ENCODE measurements at regions not wholly inside any gene's neighbourhood (a gene's known extent, or its start where the extent isn't known, plus 50 kb on each side); places are given as distances from the start of the nearest gene placed in this dataset.
A peak's percentile ranks its signal among the peaks of the same experiment; 100 is the strongest.

DNA sequence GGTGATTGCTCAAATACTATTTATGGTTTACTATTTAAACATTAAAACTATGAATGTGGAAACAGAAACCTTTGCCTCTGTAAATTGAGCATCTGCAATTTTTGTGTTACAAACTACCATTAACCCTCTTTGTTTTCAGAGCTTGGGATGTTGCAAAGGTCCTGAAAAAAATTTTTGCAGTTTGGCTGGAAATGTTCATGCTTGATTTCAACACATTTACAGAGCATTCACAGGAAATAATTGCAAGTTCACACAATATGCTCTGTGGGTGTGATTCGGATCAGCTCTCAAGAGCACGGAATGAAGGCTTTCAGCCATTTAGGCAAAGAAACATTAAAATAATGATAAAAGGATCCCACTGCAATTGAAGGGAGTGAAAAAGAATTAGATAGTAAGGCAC is 232.9 kb downstream of the ATP23 start:
- no peaks in the 10 kb centered on the region for H3K36me3 ChIP-seq (ENCODE audit: control insufficient read depth in 4 of 4, insufficient read depth in 4 of 4, low read length in 4 of 4)
- TF ChIP-seq, protein P1, sequence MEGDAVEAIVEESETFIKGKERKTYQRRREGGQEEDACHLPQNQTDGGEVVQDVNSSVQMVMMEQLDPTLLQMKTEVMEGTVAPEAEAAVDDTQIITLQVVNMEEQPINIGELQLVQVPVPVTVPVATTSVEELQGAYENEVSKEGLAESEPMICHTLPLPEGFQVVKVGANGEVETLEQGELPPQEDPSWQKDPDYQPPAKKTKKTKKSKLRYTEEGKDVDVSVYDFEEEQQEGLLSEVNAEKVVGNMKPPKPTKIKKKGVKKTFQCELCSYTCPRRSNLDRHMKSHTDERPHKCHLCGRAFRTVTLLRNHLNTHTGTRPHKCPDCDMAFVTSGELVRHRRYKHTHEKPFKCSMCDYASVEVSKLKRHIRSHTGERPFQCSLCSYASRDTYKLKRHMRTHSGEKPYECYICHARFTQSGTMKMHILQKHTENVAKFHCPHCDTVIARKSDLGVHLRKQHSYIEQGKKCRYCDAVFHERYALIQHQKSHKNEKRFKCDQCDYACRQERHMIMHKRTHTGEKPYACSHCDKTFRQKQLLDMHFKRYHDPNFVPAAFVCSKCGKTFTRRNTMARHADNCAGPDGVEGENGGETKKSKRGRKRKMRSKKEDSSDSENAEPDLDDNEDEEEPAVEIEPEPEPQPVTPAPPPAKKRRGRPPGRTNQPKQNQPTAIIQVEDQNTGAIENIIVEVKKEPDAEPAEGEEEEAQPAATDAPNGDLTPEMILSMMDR (IDR thresholded peaks at IDR 0.05; ENCODE audit: control extremely low read depth, extremely low read depth), result no peak
- no peak overlapping the region for H3K4me3 ChIP-seq
- H3K9ac ChIP-seq (ENCODE audit: insufficient read depth in 1 of 2, low read length in 2 of 2), result no peak overlapping the region
- no peak for DNase-seq
- ATAC-seq (ENCODE audit: insufficient read depth, low FRiP score), result no peak
- H3K4me1 ChIP-seq (ENCODE audit: control insufficient read depth in 5 of 5, insufficient read depth in 5 of 5, low read length in 5 of 5), result peaks cover 0 to 15% (median 10%) of the 10 kb centered on the region in 5 donors
- H3K27me3 ChIP-seq (ENCODE audit: control insufficient read depth in 3 of 3, insufficient read depth in 3 of 3, low read length in 2 of 3), result no peaks in the 10 kb centered on the region
- WGBS, 2 donors, result 66 to 80% methylated on average over 2 of the region's 2 CpGs
- H3K27ac ChIP-seq (ENCODE audit: low read depth in 1 of 2, low read length in 1 of 2), result no peak overlapping the region
- no peaks in the 10 kb centered on the region for H3K9me3 ChIP-seq (ENCODE audit: control insufficient read depth in 4 of 4, insufficient read depth in 3 of 4, low read length in 3 of 4)

GRCh38 chr12:58176296-58176869 is 235.0 kb downstream of the ATP23 start:
- Histone ChIP-seq H3K27ac (ENCODE audit: low read depth in 1 of 2, low read length in 1 of 2) (no peak overlapping the region), H3K9me3 (ENCODE audit: control insufficient read depth in 4 of 4, insufficient read depth in 3 of 4, low read length in 3 of 4) (no peaks in the 10 kb centered on the region), H3K27me3 (ENCODE audit: control insufficient read depth in 3 of 3, insufficient read depth in 3 of 3, low read length in 2 of 3) (no peaks in the 10 kb centered on the region), H3K4me1 (ENCODE audit: control insufficient read depth in 5 of 5, insufficient read depth in 5 of 5, low read length in 5 of 5) (peaks cover 0 to 12% (median 10%) of the 10 kb centered on the region in 5 donors), H3K4me3 (no peak overlapping the region), H3K36me3 (ENCODE audit: control insufficient read depth in 4 of 4, insufficient read depth in 4 of 4, low read length in 4 of 4) (no peaks in the 10 kb centered on the region), H3K9ac (ENCODE audit: insufficient read depth in 1 of 2, low read length in 2 of 2) (no peak overlapping the region)
- TF ChIP-seq, protein P1 (IDR thresholded peaks at IDR 0.05; ENCODE audit: control extremely low read depth, extremely low read depth), result no peak
- WGBS, 2 donors, result 46 to 54% methylated on average over 7 of the region's 7 CpGs
- DNase-seq, result peak in 1 of 3 donors; percentile 43
- ATAC-seq (ENCODE audit: insufficient read depth, low FRiP score), result no peak

- 81 to 94% methylated on average over 2 of the region's 2 CpGs for WGBS, 2 donors
Observed at GRCh38 chr12:58177366-58177765, 236.0 kb downstream of the ATP23 start.

More at GRCh38 chr12:58177366-58177765, 236.0 kb downstream of the ATP23 start:
- TF ChIP-seq, protein P1 (IDR thresholded peaks at IDR 0.05; ENCODE audit: control extremely low read depth, extremely low read depth), result no peak
- Histone ChIP-seq H3K4me3 (no peak overlapping the region), H3K36me3 (ENCODE audit: control insufficient read depth in 4 of 4, insufficient read depth in 4 of 4, low read length in 4 of 4) (no peaks in the 10 kb centered on the region), H3K4me1 (ENCODE audit: control insufficient read depth in 5 of 5, insufficient read depth in 5 of 5, low read length in 5 of 5) (peaks cover 0 to 4% (median 2%) of the 10 kb centered on the region in 5 donors), H3K9ac (ENCODE audit: insufficient read depth in 1 of 2, low read length in 2 of 2) (no peak overlapping the region), H3K27me3 (ENCODE audit: control insufficient read depth in 3 of 3, insufficient read depth in 3 of 3, low read length in 2 of 3) (no peaks in the 10 kb centered on the region), H3K27ac (ENCODE audit: low read depth in 1 of 2, low read length in 1 of 2) (no peak overlapping the region), H3K9me3 (ENCODE audit: control insufficient read depth in 4 of 4, insufficient read depth in 3 of 4, low read length in 3 of 4) (no peaks in the 10 kb centered on the region)
- no peak for ATAC-seq (ENCODE audit: insufficient read depth, low FRiP score)
- DNase-seq, result no peak

All from lung (tissue), 11 donors.